IMR-90 (cell line): ENCODE measurements at regions not wholly inside any gene's neighbourhood (a gene's known extent, or its start where the extent isn't known, plus 50 kb on each side); places are given as distances from the start of the nearest gene placed in this dataset.

Experiments
- ATAC-seq: fragments of 200-7000 bp; cut with Tn5 transposase; 2 replicates; pipeline ENCODE4 v1.9.1; 2020; ENCODE audit warnings: low read depth, mild to moderate bottlenecking, moderate library complexity
- BruUV-seq: library from RNA; stranded (reverse); fragments of 400-500 nt; replicated peaks from 2 replicates; lab custom pipeline; 2021; lab: Mats Ljungman, UMichigan
- CTCF ChIA-PET: fragments of 300-600 bp; formaldehyde crosslinking; extraction: SDS; loops from one replicate; lab custom pipeline; 2021; ENCODE audit warnings: antibody characterized with exemption; lab: Yijun Ruan, JAX
- POLR2A ChIA-PET: fragments of 300-600 bp; sonication (Branson Sonifier 250); formaldehyde crosslinking; loops from one replicate; lab custom pipeline; 2022; ENCODE audit warnings: antibody characterized with exemption; ENCODE audit not compliant: unreplicated experiment; lab: Charles Lee
- DNase-seq: peaks from one replicate; pipeline ENCODE4 v3.0.0; 2013
- H2AFZ ChIP-seq: replicated peaks from 2 replicates; pipeline ENCODE3; 2013; ENCODE audit warnings: low read length, mild to moderate bottlenecking; ENCODE audit not compliant: poor library complexity
- H2AK5ac ChIP-seq: 2 replicates; pipeline ENCODE4 v1.6.1; 2013; ENCODE audit warnings: low read depth, low read length, inconsistent platforms
- H2AK9ac ChIP-seq: replicated peaks from 2 replicates; pipeline ENCODE3; 2013; ENCODE audit warnings: mild to moderate bottlenecking, low read depth, low read length, moderate library complexity; ENCODE audit not compliant: poor library complexity
- H2BK120ac ChIP-seq: 2 replicates; pipeline ENCODE4 v1.6.1; 2013; ENCODE audit warnings: low read depth, low read length, inconsistent platforms
- H2BK15ac ChIP-seq: 3 replicates; pipeline ENCODE4 v1.6.1; 2013; ENCODE audit warnings: low read depth, low read length, inconsistent platforms
- H2BK20ac ChIP-seq: 2 replicates; pipeline ENCODE4 v1.6.1; 2013; ENCODE audit warnings: low read depth, mild to moderate bottlenecking, inconsistent platforms, low read length, moderate library complexity
- H2BK5ac ChIP-seq: 2 replicates; pipeline ENCODE4 v1.6.1; 2013; ENCODE audit warnings: mild to moderate bottlenecking, low read depth, low read length, inconsistent platforms; ENCODE audit not compliant: poor library complexity, severe bottlenecking
- H3K14ac ChIP-seq: replicated peaks from 2 replicates; pipeline ENCODE4 v1.6.1; 2013; ENCODE audit warnings: low read depth, low read length, inconsistent platforms
- H3K18ac ChIP-seq: 2 replicates; pipeline ENCODE4 v1.6.1; 2013; ENCODE audit warnings: low read depth, low read length, control low read depth
- H3K23ac ChIP-seq: 2 replicates; pipeline ENCODE4 v1.6.1; 2013; ENCODE audit warnings: low read depth, low read length, inconsistent platforms
- H3K27ac ChIP-seq: 2 replicates; pipeline ENCODE4 v1.5.1; 2013; ENCODE audit warnings: mild to moderate bottlenecking, control low read depth, low read length; ENCODE audit not compliant: insufficient read depth
- H3K27me3 ChIP-seq: 2 replicates; pipeline ENCODE4 v1.6.1; 2013; ENCODE audit warnings: low read length; ENCODE audit not compliant: control insufficient read depth, insufficient read depth
- H3K36me3 ChIP-seq: 2 replicates; pipeline ENCODE4 v1.6.1; 2013; ENCODE audit warnings: low read length, mixed read lengths; ENCODE audit not compliant: control insufficient read depth, insufficient read depth
- H3K4ac ChIP-seq: 2 replicates; pipeline ENCODE4 v1.6.1; 2013; ENCODE audit warnings: low read depth, low read length, inconsistent platforms
- H3K4me1 ChIP-seq: 2 replicates; pipeline ENCODE4 v1.6.1; 2013; ENCODE audit warnings: low read length, mixed read lengths; ENCODE audit not compliant: control insufficient read depth, insufficient read depth
- H3K4me2 ChIP-seq: 2 replicates; pipeline ENCODE4 v1.6.1; 2013; ENCODE audit warnings: low read depth, mild to moderate bottlenecking, control low read depth, low read length, moderate library complexity
- H3K4me3 ChIP-seq: 2 replicates; pipeline ENCODE4 v1.5.1; 2013; ENCODE audit warnings: low read depth, mild to moderate bottlenecking, control low read depth, low read length, moderate library complexity; ENCODE audit not compliant: insufficient read depth
- H3K56ac ChIP-seq: 2 replicates; pipeline ENCODE4 v1.6.1; 2013; ENCODE audit warnings: low read length, inconsistent platforms; ENCODE audit not compliant: insufficient read depth; ENCODE audit errors: extremely low read depth
- H3K79me1 ChIP-seq, 2 experiments: 2 replicates each; pipeline ENCODE4 v1.6.1; 2013; ENCODE audit warnings: low read length in 2 of 2, inconsistent platforms in 1 of 2, low read depth in 1 of 2
- H3K9ac ChIP-seq: 2 replicates; pipeline ENCODE4 v1.6.1; 2013; ENCODE audit warnings: low read depth, low read length, control low read depth
- H3K9me1 ChIP-seq: 2 replicates; pipeline ENCODE4 v1.6.1; 2013; ENCODE audit warnings: low read length, inconsistent platforms; ENCODE audit not compliant: insufficient read depth
- H3K9me3 ChIP-seq: 2 replicates; pipeline ENCODE4 v1.6.1; 2013; ENCODE audit warnings: low read length; ENCODE audit not compliant: control insufficient read depth, insufficient read depth
- H4K20me1 ChIP-seq: 2 replicates; pipeline ENCODE4 v1.6.1; 2013; ENCODE audit warnings: low read length, inconsistent platforms; ENCODE audit not compliant: insufficient read depth
- H4K5ac ChIP-seq: 2 replicates; pipeline ENCODE4 v1.6.1; 2013; ENCODE audit warnings: mild to moderate bottlenecking, low read depth, low read length, control low read depth
- H4K8ac ChIP-seq, 2 experiments: 2 replicates each; pipeline ENCODE4 v1.6.1; 2013; ENCODE audit warnings: low read depth in 2 of 2, low read length in 2 of 2, control low read depth in 1 of 2, inconsistent platforms in 1 of 2
- H4K91ac ChIP-seq: 2 replicates; pipeline ENCODE4 v1.6.1; 2013; ENCODE audit warnings: low read depth, low read length, inconsistent platforms; ENCODE audit not compliant: insufficient read depth
- BHLHE40 ChIP-seq: fragments of 150-350 bp; IDR thresholded peaks from 2 replicates; pipeline ENCODE4 v1.6.1; 2016; ENCODE audit warnings: mild to moderate bottlenecking, low read depth, low read length
- CEBPB ChIP-seq: IDR thresholded peaks from 2 replicates; pipeline ENCODE4 v1.6.1; 2012; ENCODE audit warnings: low read depth, low read length, improper control_type of control experiment
- CTCF ChIP-seq: conservative IDR thresholded peaks from 2 replicates; pipeline ENCODE4 v1.5.1; 2012; ENCODE audit warnings: mild to moderate bottlenecking, low read depth, low read length, improper control_type of control experiment
- ELK1 ChIP-seq: fragments of 150-350 bp; IDR thresholded peaks from 2 replicates; pipeline ENCODE4 v1.6.1; 2016; ENCODE audit warnings: low read depth, mild to moderate bottlenecking, low read length, moderate library complexity, borderline replicate concordance
- MAFK ChIP-seq: IDR thresholded peaks from 2 replicates; pipeline ENCODE4 v1.6.1; 2012; ENCODE audit warnings: low read depth, low read length, improper control_type of control experiment
- MAZ ChIP-seq: IDR thresholded peaks from 2 replicates; pipeline ENCODE4 v1.6.1; 2012; ENCODE audit warnings: low read depth, mild to moderate bottlenecking, low read length, improper control_type of control experiment, moderate library complexity, borderline replicate concordance
- MXI1 ChIP-seq: IDR thresholded peaks from 2 replicates; pipeline ENCODE4 v1.6.1; 2012; ENCODE audit warnings: low read depth, mild to moderate bottlenecking, low read length, moderate library complexity, borderline replicate concordance
- NFE2L2 ChIP-seq: fragments of 150-350 bp; IDR thresholded peaks from 2 replicates; pipeline ENCODE4 v1.6.1; 2016; ENCODE audit warnings: low read depth, mild to moderate bottlenecking, low read length
- POLR2A ChIP-seq: IDR thresholded peaks from 2 replicates; pipeline ENCODE4 v1.6.1; 2012; ENCODE audit warnings: mild to moderate bottlenecking, low read depth, low read length
- RAD21 ChIP-seq: IDR thresholded peaks from 2 replicates; pipeline ENCODE4 v1.6.1; 2012; ENCODE audit warnings: low read length, improper control_type of control experiment
- RCOR1 ChIP-seq: IDR thresholded peaks from 2 replicates; pipeline ENCODE4 v1.6.1; 2012; ENCODE audit warnings: mild to moderate bottlenecking, low read length, improper control_type of control experiment; ENCODE audit not compliant: insufficient replicate concordance
- SMC3 ChIP-seq: fragments of 150-350 bp; IDR thresholded peaks from 2 replicates; pipeline ENCODE4 v1.6.1; 2016; ENCODE audit warnings: low read depth, mild to moderate bottlenecking, antibody characterized with exemption, low read length, moderate library complexity
- USF2 ChIP-seq: fragments of 150-350 bp; IDR thresholded peaks from 2 replicates; pipeline ENCODE4 v1.6.1; 2017; ENCODE audit warnings: mild to moderate bottlenecking, antibody characterized with exemption, low read length, low read depth
- WGBS, 2 experiments: methylation state at CpG; one replicate each; pipeline versions ENCODE4 v1.1.5 to v1.1.7; 2013; ENCODE audit warnings: missing lambda C conversion rate in 2 of 2; ENCODE audit not compliant: insufficient read length in 1 of 2; ENCODE audit errors: extremely low coverage in 2 of 2; 5-methylcytosine and 5-hydroxymethylcytosine counted together
- dilution Hi-C: fragments of 300-500 bp; cut with HindIII; formaldehyde crosslinking; loops from one replicate; pipeline ENCODE4 v1.14.3; 2018; ENCODE audit warnings: low sequenced_read_pairs; ENCODE audit not compliant: unreplicated experiment
- in situ Hi-C: fragments of 300-500 bp; cut with MboI; formaldehyde crosslinking; loops from 3 replicates; pipeline ENCODE4 v1.14.3; 2019; ENCODE audit warnings: low sequenced_read_pairs, inconsistent platforms, mixed read lengths
- intact Hi-C: fragments of 100-400 bp; cut with micrococcal nuclease; formaldehyde crosslinking; loops from 2 replicates; pipeline ENCODE4 v1.10.0; 2022

- Histone ChIP-seq H3K9me1 (no peaks in the 10 kb centered on the region), H2BK15ac (no peak overlapping the region), H3K9ac (no peak overlapping the region), H3K4me2 (no peak overlapping the region), H3K27me3 (no peaks in the 10 kb centered on the region), H3K4me3 (no peak overlapping the region), H2BK20ac (0 out of 2 replicates have a peak overlapping the region, but pooled peaks have one; percentile 51), H3K79me1 (no peaks in the 10 kb centered on the region), H4K8ac (peak overlapping the region in 1 of 2 experiments; percentile 41; a peak in 1 of 4 replicates), H3K27ac (no peak overlapping the region), H3K4ac (no peak overlapping the region), H3K23ac (no peak overlapping the region), H4K91ac (no peak overlapping the region), H4K5ac (no peak overlapping the region), H3K36me3 (no peaks in the 10 kb centered on the region), H2BK120ac (peak overlapping the region; percentile 49), H2AK5ac (no peak overlapping the region), H3K56ac (no peak overlapping the region), H3K4me1 (no peaks in the 10 kb centered on the region), H2AK9ac (no peak overlapping the region), H4K20me1 (no peaks in the 10 kb centered on the region), H3K9me3 (no peaks in the 10 kb centered on the region), H3K18ac (no peak overlapping the region), H2AFZ (no peak overlapping the region), H2BK5ac (peak overlapping the region; percentile 24), H3K14ac (no peak overlapping the region)
- dilution Hi-C loops, result no loop called here
- intact Hi-C loops, result no loop called here
- in situ Hi-C loops, result no loop called here
- no peak for TF ChIP-seq CEBPB
- TF ChIP-seq RCOR1, result no peak
- TF ChIP-seq NFE2L2, result no peak
- no peak for TF ChIP-seq ELK1
- no peak for TF ChIP-seq BHLHE40
- TF ChIP-seq USF2, result no peak
- TF ChIP-seq MAZ, result no peak
- TF ChIP-seq CTCF, result no peak
- TF ChIP-seq SMC3, result no peak
- TF ChIP-seq MAFK, result no peak
- TF ChIP-seq POLR2A, result no peak
- no peak for TF ChIP-seq RAD21
- no peak for TF ChIP-seq MXI1
- DNase-seq (peak; percentile 75), ATAC-seq (no peak)
- ChIA-PET POLR2A (no interaction called here), CTCF (no interaction called here)
- BruUV-seq, result no TSS peak
- no CpG with 5 or more reads among the region's 4 CpGs for WGBS, 2 experiments
These were observed 744.1 kb upstream of the CHRM3 start for GRCh38 chr1:238642231-238642630.
